NCI-H2107 treated with DMSO at 0.1 percent for 48 hours (cell line): ENCODE measurements at regions not wholly inside any gene's neighbourhood (a gene's known extent, or its start where the extent isn't known, plus 50 kb on each side); places are given as distances from the start of the nearest gene placed in this dataset.
"Not testable (repeated sequence)": the region's sequence is repeated elsewhere in the genome, so short reads cannot be mapped to it uniquely, and the experiment has no call there.

Experiments
- DNase-seq: peaks from one replicate; lab custom pipeline; 2025; ENCODE audit not compliant: unreplicated experiment; lab: John Stamatoyannopoulos, UW

DNA sequence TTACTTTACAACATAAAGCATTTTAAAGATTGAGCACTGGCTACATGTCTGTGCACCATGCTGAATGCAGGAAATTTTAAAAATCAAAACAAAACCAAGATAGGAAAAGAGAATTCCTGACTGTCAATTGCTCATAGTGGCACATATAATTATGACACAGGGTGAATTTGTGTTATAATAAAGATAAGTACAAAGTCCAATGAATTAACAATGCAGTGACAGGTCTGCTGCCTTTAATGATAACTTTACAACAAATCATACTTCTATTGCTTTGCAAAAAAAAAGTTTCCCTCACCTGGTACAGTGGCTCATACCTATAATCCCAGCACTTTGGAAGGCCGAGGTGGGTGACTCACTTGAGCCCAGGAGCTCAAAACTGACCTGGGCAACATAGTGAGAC lies 93.8 kb upstream of the OSBPL8 start:
- no peak for DNase-seq

GRCh38 chr12:76664731-76665130 lies 99.2 kb upstream of the ZDHHC17 start:
- no peak for DNase-seq

DNA sequence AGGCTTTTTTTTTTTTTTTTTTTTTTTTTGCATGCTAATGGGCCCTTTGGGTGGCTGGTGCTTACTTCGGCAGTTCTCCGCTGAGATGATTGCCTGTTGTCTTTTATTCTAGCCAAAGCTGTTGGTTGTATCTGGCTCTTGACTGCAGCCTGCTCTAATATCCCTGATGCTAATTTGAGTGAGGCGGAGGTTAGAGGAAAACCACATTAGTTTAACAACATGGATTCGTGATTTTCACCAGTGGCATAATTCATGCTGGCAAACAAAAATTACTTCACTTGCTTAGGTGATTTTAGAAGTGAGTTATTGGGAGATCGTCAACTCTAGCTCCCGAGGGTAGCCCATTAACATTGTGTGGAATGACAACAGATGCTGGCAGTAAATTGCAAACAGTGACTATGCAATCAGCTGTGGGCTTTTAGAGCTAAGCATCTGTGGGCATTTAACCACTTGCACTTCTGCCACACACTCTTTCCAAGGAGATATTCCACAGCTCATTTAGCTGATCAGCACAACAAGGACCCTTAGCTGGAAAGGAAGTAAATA lies 97.6 kb upstream of the ZDHHC17 start:
- DNase-seq = peak; percentile 67

GRCh38 chr12:76669981-76670380 lies 93.9 kb upstream of the ZDHHC17 start:
- DNase-seq = no peak

GRCh38 chr12:76670776-76671175 lies 93.1 kb upstream of the ZDHHC17 start:
- DNase-seq = no peak

- no peak for DNase-seq
Measured at GRCh38 chr12:76674669-76675315, 89.1 kb upstream of the ZDHHC17 start.

- not testable (repeated sequence) for DNase-seq
Measured at GRCh38 chr12:76676261-76676660, 87.7 kb upstream of the ZDHHC17 start.

DNA sequence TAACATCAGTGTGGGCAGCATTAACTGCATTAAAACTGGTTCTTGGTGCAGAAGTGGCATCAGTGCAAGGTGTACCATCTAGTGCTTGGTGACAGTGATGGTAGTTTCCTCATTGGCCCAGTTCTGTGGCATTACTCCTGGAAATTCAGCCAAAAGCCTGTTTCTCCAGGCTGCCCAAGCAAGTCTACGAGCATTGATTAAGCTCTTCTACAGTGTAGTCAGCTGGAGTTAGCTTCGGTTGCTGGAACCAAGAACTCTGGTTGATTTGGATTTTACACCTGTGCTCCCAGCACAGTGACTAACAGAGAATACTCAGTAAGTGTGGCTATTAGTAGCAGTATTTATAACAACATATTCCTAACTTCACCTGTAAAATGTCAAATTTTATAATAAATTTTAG lies 84.9 kb upstream of the ZDHHC17 start:
- DNase-seq = no peak

DNA sequence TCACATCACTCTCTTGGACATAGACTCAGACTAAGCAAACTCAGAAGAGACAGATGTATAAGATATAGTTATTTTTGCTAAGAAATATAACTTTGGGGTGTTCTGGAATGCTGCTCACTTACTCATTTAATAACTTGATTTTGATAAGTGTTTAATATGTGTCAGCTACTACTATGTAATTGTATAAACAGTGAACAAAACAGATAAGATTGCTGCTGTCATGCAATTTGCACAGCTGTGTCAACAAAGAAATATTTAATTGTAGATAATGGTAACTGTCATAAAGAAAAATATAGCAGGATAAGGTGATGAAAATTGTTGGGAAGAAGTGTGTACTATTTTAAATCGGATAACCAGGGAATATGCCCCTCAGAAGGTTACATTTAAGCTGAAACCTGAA lies 84.1 kb upstream of the ZDHHC17 start:
- no peak for DNase-seq

DNA sequence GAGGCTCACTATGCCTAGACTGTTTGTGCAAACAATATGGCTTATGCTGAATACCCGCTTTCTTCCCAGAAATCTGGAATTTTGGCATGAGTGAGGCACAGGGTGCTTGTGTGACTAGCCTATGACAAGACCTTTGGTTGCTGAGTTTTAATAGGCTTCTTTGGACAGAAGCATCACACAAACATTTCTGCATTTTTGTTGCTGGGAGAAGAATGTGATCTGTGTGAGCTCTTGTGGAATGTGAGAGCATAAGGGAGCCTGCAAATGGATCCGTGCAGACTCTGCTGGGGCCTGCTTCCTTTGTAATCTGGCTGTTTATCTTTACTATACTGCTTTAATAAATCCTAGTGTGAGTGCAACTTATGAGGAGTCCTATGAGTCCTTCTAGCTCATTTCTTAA lies 83.0 kb upstream of the ZDHHC17 start:
- no peak for DNase-seq

GRCh38 chr12:76685246-76685678 lies 78.7 kb upstream of the ZDHHC17 start:
- DNase-seq = peak; percentile 72

- DNase-seq = peak; percentile 82
Measured at GRCh38 chr12:76687981-76688380, 75.9 kb upstream of the ZDHHC17 start.

DNA sequence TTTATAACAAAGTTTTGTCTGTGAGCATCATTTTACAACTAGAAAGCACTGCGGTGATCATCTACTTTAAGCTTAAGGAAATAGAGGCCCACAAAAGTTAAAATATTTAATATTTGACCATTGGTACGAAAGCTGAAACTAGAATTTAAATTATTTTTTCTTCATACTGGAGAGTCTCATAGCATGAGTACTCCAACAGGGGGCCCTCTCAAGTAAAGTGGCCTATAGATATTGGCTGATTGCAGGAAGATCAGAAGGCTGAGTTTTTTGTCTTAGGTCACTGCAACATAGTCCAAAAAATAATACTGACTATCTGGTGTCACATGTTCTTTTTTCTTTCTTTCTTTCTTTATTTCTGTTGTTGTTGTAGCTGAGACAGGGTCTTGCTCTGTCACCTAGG lies 75.3 kb upstream of the ZDHHC17 start:
- DNase-seq = no peak

- DNase-seq = no peak
Measured at GRCh38 chr12:76690921-76691700, 72.8 kb upstream of the ZDHHC17 start.

DNA sequence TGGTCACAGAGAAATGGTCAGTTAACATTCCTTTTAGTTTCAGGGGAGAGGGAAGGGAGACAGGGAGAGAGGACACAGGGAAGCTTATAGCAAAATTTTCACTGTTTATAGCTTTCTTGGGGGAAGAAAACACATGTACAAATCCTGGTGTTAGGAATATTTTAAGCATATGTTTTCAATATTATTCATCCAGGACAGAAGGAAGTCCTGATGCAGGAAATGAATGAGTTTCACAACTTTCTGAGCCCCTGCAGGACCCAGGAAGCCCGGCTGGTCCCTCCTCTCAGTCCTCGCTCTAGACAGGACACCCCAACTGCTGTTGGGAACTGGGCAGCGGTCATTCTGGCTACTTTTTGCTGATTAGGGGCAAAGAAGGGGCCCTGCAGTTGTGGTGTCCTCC lies 71.1 kb upstream of the ZDHHC17 start:
- no peak for DNase-seq

GRCh38 chr12:76694369-76694768 lies 69.5 kb upstream of the ZDHHC17 start:
- no peak for DNase-seq

DNA sequence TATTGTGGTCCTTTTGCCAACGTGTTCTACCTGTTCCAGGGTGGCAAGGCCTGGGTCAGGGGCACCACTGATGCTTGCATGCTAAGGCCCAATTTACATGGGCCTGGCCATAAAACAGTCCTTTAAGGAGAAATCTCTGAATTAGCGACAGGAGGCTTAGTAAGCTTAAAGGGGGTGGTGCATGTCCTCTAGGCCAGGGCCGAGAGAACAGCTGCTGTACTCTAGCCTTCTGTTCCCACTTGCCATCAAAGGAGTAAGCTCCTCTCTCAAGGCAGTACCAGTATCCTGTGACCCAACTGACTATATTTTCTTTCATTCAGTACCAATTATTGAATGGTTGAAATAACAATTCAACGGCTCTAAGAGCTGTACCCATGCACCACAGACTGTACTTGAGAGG lies 67.7 kb upstream of the ZDHHC17 start:
- DNase-seq = no peak

GRCh38 chr12:76697849-76698248 lies 66.1 kb upstream of the ZDHHC17 start:
- no peak for DNase-seq

- DNase-seq = no peak
Measured at GRCh38 chr12:76698316-76698715, 65.6 kb upstream of the ZDHHC17 start.

DNA sequence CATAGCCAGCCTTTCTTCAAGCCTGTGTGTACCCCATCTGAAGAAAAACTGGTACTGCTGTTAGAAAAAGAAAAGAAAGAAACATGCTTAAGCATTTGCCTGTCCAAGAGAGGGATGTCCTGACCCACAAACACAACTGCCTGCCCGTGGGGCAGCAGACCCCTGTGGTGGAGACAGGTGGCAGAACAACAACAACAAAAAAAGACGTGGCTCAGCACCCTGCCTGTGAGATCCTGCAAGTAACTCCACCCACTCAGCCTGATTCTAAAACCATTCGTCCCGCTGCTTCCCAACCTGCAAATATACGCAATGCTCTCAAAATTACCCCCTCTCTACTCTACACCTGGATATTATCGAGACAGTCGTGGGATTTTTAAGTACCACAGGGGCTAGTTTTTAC lies 64.9 kb upstream of the ZDHHC17 start:
- peak; percentile 45 for DNase-seq

- no peak for DNase-seq
Measured at GRCh38 chr12:76701690-76702089, 62.2 kb upstream of the ZDHHC17 start.

DNA sequence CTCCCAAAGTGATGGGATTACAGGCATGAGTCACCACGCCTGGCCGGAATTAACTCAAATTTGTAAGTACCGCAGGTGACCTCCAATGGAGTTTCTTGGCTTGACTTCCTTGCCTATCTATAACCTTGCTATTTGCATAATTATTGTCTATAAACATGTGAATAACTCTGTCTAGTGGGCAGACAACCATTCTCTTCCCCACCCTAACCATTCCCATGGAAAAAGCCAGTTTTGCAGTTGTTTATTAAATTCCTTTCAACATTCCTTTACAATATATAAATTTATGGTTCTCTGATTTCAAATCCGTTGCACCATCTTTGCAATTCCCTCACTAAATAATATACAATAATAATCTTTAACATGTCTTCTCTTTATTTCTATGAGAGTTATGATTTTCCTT lies 61.0 kb upstream of the ZDHHC17 start:
- DNase-seq = no peak
